ENCODE measurements at regions not wholly inside any gene's neighbourhood (a gene's known extent, or its start where the extent isn't known, plus 50 kb on each side); places are given as distances from the start of the nearest gene placed in this dataset.

- TF ChIP-seq CTBP2 (IDR thresholded peaks at IDR 0.05; ENCODE audit: borderline replicate concordance, insufficient read depth, insufficient read length, low read length): no peak
- TF ChIP-seq TAF1 (IDR thresholded peaks at IDR 0.05; ENCODE audit: low read depth, low read length): no peak
- TF ChIP-seq KDM4A (IDR thresholded peaks at IDR 0.05; ENCODE audit: low read depth, low read length, severe bottlenecking): no peak
- TF ChIP-seq ATF2 (IDR thresholded peaks at IDR 0.05; ENCODE audit: low read length): no peak
- no peak for TF ChIP-seq HDAC2 (IDR thresholded peaks at IDR 0.05; ENCODE audit: borderline replicate concordance in 1 of 2, low read depth in 2 of 2, low read length in 2 of 2)
- no peak for TF ChIP-seq SAP30 (IDR thresholded peaks at IDR 0.05; ENCODE audit: insufficient read depth, insufficient replicate concordance, low read length)
- no peak for TF ChIP-seq CEBPB (IDR thresholded peaks at IDR 0.05; ENCODE audit: low read depth, low read length)
These were observed 61.0 kb upstream of the NHSL1 start (continued) for GRCh38 chr6:138560130-138560860.
